ENCODE measurements at regions not wholly inside any gene's neighbourhood (a gene's known extent, or its start where the extent isn't known, plus 50 kb on each side); places are given as distances from the start of the nearest gene placed in this dataset.

DNA sequence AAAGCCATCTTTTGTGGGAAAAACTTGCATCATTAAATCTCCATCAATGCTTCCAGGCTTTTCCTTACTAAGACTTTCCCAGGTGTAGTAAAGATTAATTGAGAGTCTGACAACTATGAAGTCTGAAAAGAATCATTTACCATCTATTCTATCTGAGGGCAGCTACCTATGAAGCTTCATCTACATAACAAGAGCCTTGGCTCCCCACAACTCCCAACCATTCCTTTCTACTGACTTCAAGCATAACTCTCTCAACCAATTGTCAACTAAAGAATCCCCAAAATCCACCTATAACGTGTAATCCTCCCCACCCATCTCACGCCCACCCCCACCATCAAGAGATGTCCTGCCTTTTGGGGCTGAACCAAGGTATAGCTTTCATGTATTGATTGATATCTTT lies 101.5 kb upstream of the GABRA2 start:
- TF ChIP-seq, protein P1, sequence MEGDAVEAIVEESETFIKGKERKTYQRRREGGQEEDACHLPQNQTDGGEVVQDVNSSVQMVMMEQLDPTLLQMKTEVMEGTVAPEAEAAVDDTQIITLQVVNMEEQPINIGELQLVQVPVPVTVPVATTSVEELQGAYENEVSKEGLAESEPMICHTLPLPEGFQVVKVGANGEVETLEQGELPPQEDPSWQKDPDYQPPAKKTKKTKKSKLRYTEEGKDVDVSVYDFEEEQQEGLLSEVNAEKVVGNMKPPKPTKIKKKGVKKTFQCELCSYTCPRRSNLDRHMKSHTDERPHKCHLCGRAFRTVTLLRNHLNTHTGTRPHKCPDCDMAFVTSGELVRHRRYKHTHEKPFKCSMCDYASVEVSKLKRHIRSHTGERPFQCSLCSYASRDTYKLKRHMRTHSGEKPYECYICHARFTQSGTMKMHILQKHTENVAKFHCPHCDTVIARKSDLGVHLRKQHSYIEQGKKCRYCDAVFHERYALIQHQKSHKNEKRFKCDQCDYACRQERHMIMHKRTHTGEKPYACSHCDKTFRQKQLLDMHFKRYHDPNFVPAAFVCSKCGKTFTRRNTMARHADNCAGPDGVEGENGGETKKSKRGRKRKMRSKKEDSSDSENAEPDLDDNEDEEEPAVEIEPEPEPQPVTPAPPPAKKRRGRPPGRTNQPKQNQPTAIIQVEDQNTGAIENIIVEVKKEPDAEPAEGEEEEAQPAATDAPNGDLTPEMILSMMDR (IDR thresholded peaks at IDR 0.05; ENCODE audit: low read depth, low read length), result no peak
- TF ChIP-seq POLR2A (IDR thresholded peaks at IDR 0.05; ENCODE audit: extremely low read depth, insufficient read length) (no peak), MYC (IDR thresholded peaks at IDR 0.05; ENCODE audit: low read depth, low read length) (no peak)

All from NB4 (cell line).